GM12873 (cell line): ENCODE measurements at regions not wholly inside any gene's neighbourhood (a gene's known extent, or its start where the extent isn't known, plus 50 kb on each side); places are given as distances from the start of the nearest gene placed in this dataset.

Experiments used
- TF ChIP-seq, protein P1 (sequence below): IDR thresholded peaks from 2 replicates; pipeline ENCODE4 v1.5.1; 2012; ENCODE audit warnings: low read depth, mild to moderate bottlenecking, moderate library complexity, low read length, control low read depth; ENCODE audit not compliant: insufficient read depth; ENCODE audit errors: missing control alignments

DNA sequence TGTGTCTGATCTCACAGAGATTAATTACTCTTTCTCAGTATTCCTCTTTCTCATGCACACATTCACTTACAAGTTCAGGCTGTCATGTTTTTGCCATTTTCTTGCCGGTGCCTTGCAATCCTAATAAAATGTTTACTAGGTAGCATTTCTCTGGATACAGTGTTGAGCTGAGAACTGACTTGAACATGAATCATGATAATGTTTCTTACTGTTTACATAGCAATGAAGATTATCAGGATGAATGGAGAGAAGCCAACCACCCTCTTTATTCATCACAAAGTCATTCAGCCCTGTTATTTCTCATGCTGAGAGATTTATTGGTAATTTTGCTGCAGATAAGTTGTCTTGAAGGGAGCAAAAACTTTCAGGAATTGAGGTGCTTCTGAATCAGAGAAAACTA is 185.5 kb upstream of the ECI2 start:
- TF ChIP-seq, protein P1, sequence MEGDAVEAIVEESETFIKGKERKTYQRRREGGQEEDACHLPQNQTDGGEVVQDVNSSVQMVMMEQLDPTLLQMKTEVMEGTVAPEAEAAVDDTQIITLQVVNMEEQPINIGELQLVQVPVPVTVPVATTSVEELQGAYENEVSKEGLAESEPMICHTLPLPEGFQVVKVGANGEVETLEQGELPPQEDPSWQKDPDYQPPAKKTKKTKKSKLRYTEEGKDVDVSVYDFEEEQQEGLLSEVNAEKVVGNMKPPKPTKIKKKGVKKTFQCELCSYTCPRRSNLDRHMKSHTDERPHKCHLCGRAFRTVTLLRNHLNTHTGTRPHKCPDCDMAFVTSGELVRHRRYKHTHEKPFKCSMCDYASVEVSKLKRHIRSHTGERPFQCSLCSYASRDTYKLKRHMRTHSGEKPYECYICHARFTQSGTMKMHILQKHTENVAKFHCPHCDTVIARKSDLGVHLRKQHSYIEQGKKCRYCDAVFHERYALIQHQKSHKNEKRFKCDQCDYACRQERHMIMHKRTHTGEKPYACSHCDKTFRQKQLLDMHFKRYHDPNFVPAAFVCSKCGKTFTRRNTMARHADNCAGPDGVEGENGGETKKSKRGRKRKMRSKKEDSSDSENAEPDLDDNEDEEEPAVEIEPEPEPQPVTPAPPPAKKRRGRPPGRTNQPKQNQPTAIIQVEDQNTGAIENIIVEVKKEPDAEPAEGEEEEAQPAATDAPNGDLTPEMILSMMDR = no peak

DNA sequence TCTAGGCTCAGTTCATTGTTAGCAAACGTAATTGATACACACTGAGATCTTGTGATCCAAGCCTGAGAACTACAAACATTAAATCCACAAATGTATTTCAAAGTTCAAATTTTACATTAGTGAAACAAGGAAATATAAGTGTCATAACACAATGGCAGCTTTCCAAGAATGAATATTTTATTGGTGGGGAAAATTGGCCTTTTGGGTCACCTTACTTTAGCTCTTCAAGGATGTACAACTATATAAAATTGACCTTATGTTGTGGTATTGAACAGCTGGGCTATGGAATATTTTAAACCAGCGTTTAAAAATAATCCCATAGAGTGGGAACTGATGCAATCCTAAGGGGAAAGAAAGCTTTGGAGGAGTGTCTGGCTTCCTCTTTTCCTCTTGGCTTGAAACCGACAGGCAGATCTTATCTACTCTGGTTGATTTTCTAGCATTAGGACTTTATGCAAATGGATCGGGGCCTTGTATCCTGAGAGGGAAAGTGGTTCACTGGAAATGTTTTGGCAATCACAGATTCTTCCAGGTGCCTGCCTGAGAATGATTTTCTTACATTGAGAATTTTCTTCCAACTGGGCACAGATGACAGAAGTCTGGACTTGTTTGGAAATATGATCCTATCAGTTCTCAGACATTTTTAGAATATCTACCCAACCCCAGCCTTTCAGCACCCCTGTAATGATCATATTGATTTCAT is 184.8 kb upstream of the ECI2 start:
- TF ChIP-seq, protein P1 = no peak

DNA sequence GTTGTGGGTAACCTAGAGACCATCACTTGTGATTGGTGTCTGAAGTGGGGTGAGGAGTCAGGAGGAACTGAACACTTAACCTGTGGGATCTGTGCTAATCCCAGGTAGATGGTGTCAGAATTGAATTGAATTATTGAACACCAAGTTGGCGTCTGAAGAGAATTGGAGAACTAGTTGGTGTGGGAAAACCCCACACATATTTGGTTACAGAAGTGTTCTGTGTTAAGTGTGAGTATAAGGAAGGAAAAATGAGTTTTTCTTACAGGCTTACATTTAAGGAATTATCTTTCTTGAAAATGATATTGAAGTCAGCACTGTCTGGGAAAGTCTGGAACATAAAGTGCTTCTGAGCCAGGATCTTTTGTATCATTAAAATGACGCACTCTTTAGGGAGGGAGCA is 182.9 kb upstream of the ECI2 start:
- TF ChIP-seq, protein P1 = no peak

DNA sequence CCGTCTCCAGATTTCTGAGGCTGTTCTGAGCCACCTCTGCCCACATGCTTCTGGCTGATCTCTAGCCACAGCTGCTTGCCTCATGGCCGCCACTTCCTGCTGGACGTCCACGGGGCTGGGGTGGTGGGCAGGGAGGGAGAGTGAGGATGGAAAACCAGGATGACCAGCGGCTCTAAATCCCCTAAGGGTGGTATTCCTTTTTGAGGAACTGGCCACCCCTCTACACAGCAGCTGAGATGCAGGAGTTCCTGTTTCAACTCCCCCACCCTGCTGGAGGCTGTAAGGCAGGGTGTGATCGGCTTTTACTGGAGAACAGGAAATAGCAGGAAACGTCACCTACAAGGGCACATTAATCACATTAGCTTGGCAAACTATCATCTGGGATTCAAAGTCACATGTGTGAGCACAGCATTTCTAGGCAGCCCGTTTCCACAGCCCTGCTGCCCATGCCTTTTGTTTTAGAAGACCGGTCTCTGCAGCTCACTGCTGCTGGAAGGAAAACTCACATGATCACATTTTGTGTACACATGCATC is 181.6 kb upstream of the ECI2 start:
- TF ChIP-seq, protein P1 = no peak

DNA sequence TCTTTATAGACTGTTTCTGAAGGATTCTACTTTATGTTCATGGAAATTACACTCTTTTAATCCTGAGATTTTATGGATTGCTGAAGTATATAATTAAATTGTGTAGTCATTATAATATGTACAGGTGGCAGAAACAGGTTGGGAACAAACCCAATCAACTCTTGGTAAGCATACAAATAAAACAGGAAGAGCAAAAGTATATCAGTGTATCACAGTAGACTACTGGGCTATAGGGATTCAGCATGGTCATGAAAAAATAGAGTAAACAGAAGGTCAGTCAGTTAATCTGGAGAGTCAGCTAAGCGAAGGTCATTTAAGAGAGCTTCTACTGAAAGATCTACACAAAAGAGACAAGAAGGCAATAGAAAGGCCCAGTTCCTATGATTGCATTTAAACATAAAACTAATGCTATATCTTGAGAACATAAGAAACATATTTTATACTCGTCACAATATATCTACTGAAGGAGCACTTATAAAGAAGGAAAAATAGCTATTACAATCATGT is 178.9 kb upstream of the ECI2 start:
- TF ChIP-seq, protein P1 = no peak

DNA sequence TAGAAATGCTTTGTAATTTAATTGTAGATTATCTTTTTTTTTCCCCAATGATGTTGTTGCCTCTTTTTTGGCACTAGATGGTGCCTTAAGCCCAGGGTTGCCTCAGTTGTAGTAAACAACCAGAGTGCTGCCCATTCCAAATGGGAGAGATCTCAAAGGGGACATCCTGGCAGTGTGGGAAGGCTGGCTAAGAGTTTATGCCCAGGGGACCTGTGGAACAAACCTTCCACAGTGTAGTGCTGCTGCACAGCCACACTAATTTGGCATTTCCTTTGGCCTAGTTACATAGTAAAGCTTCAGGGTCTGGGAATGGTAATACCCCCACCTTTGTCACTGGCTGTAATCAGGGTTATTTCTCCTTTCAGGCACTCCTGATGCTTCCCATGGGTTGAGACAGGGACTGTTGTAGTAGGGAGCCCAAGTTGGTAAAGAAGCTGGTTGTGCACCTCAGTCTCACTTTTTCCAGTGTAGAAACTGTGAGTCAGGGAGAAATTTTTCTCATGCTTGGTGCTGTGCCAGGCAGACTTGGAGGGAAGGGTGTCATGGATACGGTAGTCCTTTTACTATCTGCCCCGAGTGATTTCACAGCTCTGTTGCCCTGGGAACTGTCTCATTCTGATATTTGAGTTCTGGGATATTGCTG is 177.8 kb upstream of the ECI2 start:
- TF ChIP-seq, protein P1 = peak; percentile 22
